Peyer's patch (tissue), 4 donors: ENCODE measurements at regions not wholly inside any gene's neighbourhood (a gene's known extent, or its start where the extent isn't known, plus 50 kb on each side); places are given as distances from the start of the nearest gene placed in this dataset.

Experiments
- DNase-seq, 3 donors: peaks; one replicate each; pipeline ENCODE4 v3.0.0-alpha.2; 2017 to 2019
- H3K27ac ChIP-seq, 4 donors: fragments of 200-600 bp; sonication (generic); one replicate each; pipeline ENCODE4 v1.5.1; 2016 to 2019
- H3K27me3 ChIP-seq, 2 donors: fragments of 200-600 bp; sonication (generic); one replicate each; pipeline ENCODE4 v1.5.1; 2019
- H3K36me3 ChIP-seq, 3 donors: fragments of 200-600 bp; sonication (generic); one replicate each; pipeline ENCODE4 v1.5.1; 2016 to 2019
- H3K4me1 ChIP-seq, 4 donors: fragments of 200-600 bp; sonication (generic); one replicate each; pipeline ENCODE4 v1.5.1; 2016 to 2019
- H3K4me3 ChIP-seq, 4 donors: fragments of 200-600 bp; sonication (generic); 1 replicate in 3 of 4; 2 replicates in 1 of 4; pipeline ENCODE4 v1.5.1; 2016 to 2019; ENCODE audit warnings: mild to moderate bottlenecking in 1 of 4
- H3K9me3 ChIP-seq, 4 donors: fragments of 200-600 bp; sonication (generic); one replicate each; pipeline ENCODE4 v1.5.1; 2016 to 2019; ENCODE audit warnings: mild to moderate bottlenecking in 1 of 4
- POLR2A ChIP-seq, 2 donors: fragments of 450-650 bp; IDR thresholded peaks; one replicate each; pipeline ENCODE4 v1.5.1; 2017; ENCODE audit warnings: antibody characterized with exemption in 2 of 2, mild to moderate bottlenecking in 2 of 2, moderate library complexity in 2 of 2
- TF ChIP-seq, protein P1 (sequence below), 6 experiments: fragments of 450-650 bp in 4 of 6; fragments of 200-600 bp in 2 of 6; sonication (generic) in 1 of 6; IDR thresholded peaks; one replicate each; pipeline ENCODE4 v1.5.1; 2017 to 2019; ENCODE audit warnings: antibody characterized with exemption in 6 of 6, mild to moderate bottlenecking in 3 of 6, moderate library complexity in 1 of 6

GRCh38 chr3:170737498-170738162 is 132.4 kb downstream of the RPL22L1 start:
- TF ChIP-seq, protein P1, sequence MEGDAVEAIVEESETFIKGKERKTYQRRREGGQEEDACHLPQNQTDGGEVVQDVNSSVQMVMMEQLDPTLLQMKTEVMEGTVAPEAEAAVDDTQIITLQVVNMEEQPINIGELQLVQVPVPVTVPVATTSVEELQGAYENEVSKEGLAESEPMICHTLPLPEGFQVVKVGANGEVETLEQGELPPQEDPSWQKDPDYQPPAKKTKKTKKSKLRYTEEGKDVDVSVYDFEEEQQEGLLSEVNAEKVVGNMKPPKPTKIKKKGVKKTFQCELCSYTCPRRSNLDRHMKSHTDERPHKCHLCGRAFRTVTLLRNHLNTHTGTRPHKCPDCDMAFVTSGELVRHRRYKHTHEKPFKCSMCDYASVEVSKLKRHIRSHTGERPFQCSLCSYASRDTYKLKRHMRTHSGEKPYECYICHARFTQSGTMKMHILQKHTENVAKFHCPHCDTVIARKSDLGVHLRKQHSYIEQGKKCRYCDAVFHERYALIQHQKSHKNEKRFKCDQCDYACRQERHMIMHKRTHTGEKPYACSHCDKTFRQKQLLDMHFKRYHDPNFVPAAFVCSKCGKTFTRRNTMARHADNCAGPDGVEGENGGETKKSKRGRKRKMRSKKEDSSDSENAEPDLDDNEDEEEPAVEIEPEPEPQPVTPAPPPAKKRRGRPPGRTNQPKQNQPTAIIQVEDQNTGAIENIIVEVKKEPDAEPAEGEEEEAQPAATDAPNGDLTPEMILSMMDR (IDR thresholded peaks at IDR 0.05) = no peak
- TF ChIP-seq POLR2A (IDR thresholded peaks at IDR 0.05) = no peak
- no peak for DNase-seq
- Histone ChIP-seq H3K4me3 (no peak overlapping the region), H3K27me3 (no peaks in the 10 kb centered on the region), H3K9me3 (no peaks in the 10 kb centered on the region), H3K27ac (no peak overlapping the region), H3K36me3 (no peaks in the 10 kb centered on the region), H3K4me1 (no peaks in the 10 kb centered on the region)

- Histone ChIP-seq H3K27me3 (no peaks in the 10 kb centered on the region), H3K4me3 (no peak overlapping the region), H3K36me3 (no peaks in the 10 kb centered on the region), H3K4me1 (no peaks in the 10 kb centered on the region), H3K27ac (no peak overlapping the region), H3K9me3 (no peaks in the 10 kb centered on the region)
- TF ChIP-seq POLR2A (IDR thresholded peaks at IDR 0.05) = no peak
- TF ChIP-seq, protein P1 (IDR thresholded peaks at IDR 0.05) = no peak
- no peak for DNase-seq
Measured at GRCh38 chr3:170735821-170736220, 134.2 kb downstream of the RPL22L1 start.

DNA sequence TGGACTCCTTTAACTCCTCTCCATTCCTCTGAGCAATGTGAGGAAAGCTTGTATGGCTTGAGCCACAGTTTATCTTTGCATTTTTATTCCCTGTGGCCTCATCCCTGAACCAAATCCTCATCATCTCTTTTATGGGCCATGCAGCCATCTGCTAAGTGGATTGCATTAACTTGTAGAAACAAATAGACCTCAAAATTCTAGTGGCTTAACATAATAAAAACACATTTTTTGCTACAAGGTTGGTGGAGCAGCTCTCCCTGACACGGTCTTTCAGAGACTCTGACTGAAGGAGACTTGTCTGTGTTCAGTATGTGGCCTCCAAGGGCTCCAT is 135.3 kb downstream of the RPL22L1 start:
- TF ChIP-seq POLR2A (IDR thresholded peaks at IDR 0.05) = no peak
- TF ChIP-seq, protein P1 (IDR thresholded peaks at IDR 0.05) = no peak
- Histone ChIP-seq H3K36me3 (no peaks in the 10 kb centered on the region), H3K9me3 (no peaks in the 10 kb centered on the region), H3K27me3 (no peaks in the 10 kb centered on the region), H3K27ac (no peak overlapping the region), H3K4me3 (no peak overlapping the region), H3K4me1 (no peaks in the 10 kb centered on the region)
- DNase-seq = no peak

DNA sequence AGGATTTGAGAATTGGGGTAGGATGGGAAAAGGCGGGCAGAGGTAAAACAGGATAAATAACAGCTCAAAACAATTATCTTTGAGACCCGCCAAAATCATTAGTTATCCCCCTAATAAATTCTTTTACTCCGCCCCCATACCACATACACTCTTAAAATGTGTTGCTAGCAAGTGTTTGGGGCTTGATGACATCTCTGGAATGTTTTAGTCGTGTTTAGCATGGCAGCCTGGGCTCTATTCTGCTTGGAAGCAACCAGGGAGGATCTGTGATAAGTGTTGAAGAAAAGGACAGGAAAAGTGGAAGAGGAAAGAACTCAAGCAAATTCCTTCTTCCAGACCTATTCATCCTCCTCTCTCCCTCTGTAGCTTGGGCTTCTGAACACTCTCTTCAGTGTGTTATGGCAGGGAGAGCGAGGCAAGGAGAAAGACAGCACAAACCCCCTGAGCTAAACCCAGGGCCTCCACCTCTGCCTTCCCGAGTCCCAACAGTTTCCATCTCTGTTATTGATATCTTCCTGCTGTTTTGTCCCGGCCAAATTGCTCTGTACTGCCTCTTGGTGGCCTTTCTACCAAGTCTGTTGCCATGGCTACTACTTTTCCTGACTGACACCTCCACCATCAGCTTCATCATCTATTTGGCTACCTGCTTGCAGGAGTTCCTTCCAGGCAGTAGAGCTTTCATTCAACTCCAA is 135.8 kb downstream of the RPL22L1 start:
- no peak for DNase-seq
- H3K36me3 ChIP-seq = no peaks in the 10 kb centered on the region
- no peak overlapping the region for H3K27ac ChIP-seq
- no peak overlapping the region for H3K4me3 ChIP-seq
- no peaks in the 10 kb centered on the region for H3K27me3 ChIP-seq
- H3K9me3 ChIP-seq = no peaks in the 10 kb centered on the region
- TF ChIP-seq POLR2A (IDR thresholded peaks at IDR 0.05) = no peak
- TF ChIP-seq, protein P1 (IDR thresholded peaks at IDR 0.05) = no peak
- H3K4me1 ChIP-seq = no peaks in the 10 kb centered on the region

DNA sequence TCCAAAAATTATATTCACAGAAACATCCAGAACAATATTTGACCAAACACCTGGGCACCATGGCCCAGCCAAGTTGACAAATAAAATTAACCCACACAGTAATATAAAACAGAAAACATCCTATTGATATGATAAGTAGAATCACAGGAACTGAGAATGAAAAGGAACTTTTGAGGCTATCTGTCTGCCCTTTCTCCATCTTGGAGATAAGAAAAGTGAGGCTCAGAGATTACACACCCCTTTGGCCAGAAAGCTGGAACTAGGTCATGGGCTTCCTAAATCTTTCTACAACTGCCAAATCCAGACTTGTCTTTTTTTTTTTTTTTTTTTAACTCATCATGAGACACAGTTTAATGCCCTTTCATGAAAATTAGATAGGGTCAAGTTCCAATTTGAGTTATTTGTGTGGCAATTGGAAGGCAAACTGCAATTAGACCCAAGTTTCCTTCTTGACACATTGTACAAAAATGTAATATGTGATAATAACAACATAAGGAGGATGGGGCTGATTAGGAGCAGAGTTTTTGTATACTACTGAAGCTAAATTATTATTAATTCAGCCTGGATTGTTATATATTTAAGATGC is 137.2 kb downstream of the RPL22L1 start:
- DNase-seq = no peak
- Histone ChIP-seq H3K36me3 (no peaks in the 10 kb centered on the region), H3K27ac (no peak overlapping the region), H3K9me3 (no peaks in the 10 kb centered on the region), H3K27me3 (no peaks in the 10 kb centered on the region), H3K4me3 (no peak overlapping the region), H3K4me1 (no peaks in the 10 kb centered on the region)
- no peak for TF ChIP-seq POLR2A (IDR thresholded peaks at IDR 0.05)
- TF ChIP-seq, protein P1 (IDR thresholded peaks at IDR 0.05) = no peak
